A549 (cell line): ENCODE measurements at regions not wholly inside any gene's neighbourhood (a gene's known extent, or its start where the extent isn't known, plus 50 kb on each side); places are given as distances from the start of the nearest gene placed in this dataset.

Source experiments
- CHD2 ChIP-seq: fragments of 150-350 bp; IDR thresholded peaks from 2 replicates; pipeline ENCODE4 v1.6.1; 2014; ENCODE audit warnings: low read length; ENCODE audit not compliant: partially characterized antibody
- EHF ChIP-seq: fragments of 250-450 bp; sonication (Bioruptor Pico); IDR thresholded peaks from 2 replicates; pipeline ENCODE4 v1.5.0; 2020; ENCODE audit warnings: mild to moderate bottlenecking
- EP300 ChIP-seq, 2 experiments: fragments of >200 bp; sonication (Bioruptor Twin); formaldehyde crosslinking; IDR thresholded peaks; 2 replicates in 1 of 2; 3 replicates in 1 of 2; pipeline ENCODE4 v1.6.1; 2016 to 2017
- KDM5A ChIP-seq: fragments of 200-600 bp; sonication (generic); IDR thresholded peaks from 2 replicates; pipeline ENCODE4 v1.6.1; 2016; ENCODE audit warnings: antibody characterized with exemption, mild to moderate bottlenecking
- MAFK ChIP-seq: fragments of 450-650 bp; IDR thresholded peaks from 2 replicates; pipeline ENCODE4 v1.6.1; 2014; ENCODE audit not compliant: partially characterized antibody
- NFE2L2 ChIP-seq: fragments of 150-350 bp; conservative IDR thresholded peaks from 2 replicates; pipeline ENCODE4 v1.6.1; 2014; ENCODE audit warnings: low read length
- POLR2A ChIP-seq: IDR thresholded peaks from 2 replicates; pipeline ENCODE4 v1.6.1; 2012; ENCODE audit warnings: mild to moderate bottlenecking, low read length
- POLR2AphosphoS2 ChIP-seq: conservative IDR thresholded peaks from 2 replicates; pipeline ENCODE4 v1.6.1; 2012; ENCODE audit warnings: low read length, improper control_type of control experiment, inconsistent platforms
- RARB ChIP-seq: fragments of 250-450 bp; sonication (Bioruptor Pico); IDR thresholded peaks from 2 replicates; pipeline ENCODE4 v1.8.0; 2021; ENCODE audit warnings: mild to moderate bottlenecking, moderate library complexity
- RFX5 ChIP-seq: fragments of 450-650 bp; IDR thresholded peaks from 2 replicates; pipeline ENCODE4 v1.7.1; 2014; ENCODE audit warnings: antibody characterized with exemption, mild to moderate bottlenecking, moderate library complexity
- TF ChIP-seq, protein P1 (sequence below): fragments of >200 bp; sonication (Bioruptor Twin); formaldehyde crosslinking; IDR thresholded peaks from 3 replicates; pipeline ENCODE4 v1.5.1; 2016
- TF ChIP-seq, protein P2 (sequence below): fragments of 200-600 bp; sonication (generic); IDR thresholded peaks from 2 replicates; pipeline ENCODE4 v1.6.1; 2016; ENCODE audit warnings: antibody characterized with exemption, mild to moderate bottlenecking, moderate library complexity

DNA sequence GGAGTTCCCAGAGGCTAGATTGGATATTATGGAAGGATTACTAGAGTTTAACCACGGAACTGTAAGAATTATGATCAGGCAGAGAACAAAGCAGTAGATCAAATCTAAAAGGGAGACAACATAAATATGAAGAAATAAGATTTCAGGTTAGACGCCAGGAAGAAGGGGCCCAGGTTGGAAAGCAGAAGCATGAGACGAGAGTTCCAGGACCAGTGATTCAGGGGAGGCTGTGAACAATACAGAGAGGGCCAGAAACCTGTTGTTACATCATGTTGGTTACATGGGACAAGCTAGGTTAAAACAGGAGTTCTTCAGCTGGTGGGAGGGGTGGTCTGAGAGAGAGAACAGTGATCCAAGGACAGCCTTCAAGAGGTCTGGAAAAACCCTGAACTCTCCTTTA is 128.4 kb upstream of the MROH9 start:
- TF ChIP-seq EHF (CRISPR knock-in tag) (no peak), EP300 (IDR thresholded peaks at IDR 0.05) (no peak), MAFK (no peak), POLR2AphosphoS2 (no peak), RFX5 (no peak), CHD2 (no peak), RARB (CRISPR knock-in tag) (no peak), POLR2A (no peak), NFE2L2 (no peak), KDM5A (no peak)
- TF ChIP-seq, protein P1, sequence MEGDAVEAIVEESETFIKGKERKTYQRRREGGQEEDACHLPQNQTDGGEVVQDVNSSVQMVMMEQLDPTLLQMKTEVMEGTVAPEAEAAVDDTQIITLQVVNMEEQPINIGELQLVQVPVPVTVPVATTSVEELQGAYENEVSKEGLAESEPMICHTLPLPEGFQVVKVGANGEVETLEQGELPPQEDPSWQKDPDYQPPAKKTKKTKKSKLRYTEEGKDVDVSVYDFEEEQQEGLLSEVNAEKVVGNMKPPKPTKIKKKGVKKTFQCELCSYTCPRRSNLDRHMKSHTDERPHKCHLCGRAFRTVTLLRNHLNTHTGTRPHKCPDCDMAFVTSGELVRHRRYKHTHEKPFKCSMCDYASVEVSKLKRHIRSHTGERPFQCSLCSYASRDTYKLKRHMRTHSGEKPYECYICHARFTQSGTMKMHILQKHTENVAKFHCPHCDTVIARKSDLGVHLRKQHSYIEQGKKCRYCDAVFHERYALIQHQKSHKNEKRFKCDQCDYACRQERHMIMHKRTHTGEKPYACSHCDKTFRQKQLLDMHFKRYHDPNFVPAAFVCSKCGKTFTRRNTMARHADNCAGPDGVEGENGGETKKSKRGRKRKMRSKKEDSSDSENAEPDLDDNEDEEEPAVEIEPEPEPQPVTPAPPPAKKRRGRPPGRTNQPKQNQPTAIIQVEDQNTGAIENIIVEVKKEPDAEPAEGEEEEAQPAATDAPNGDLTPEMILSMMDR: no peak
- TF ChIP-seq, protein P2, sequence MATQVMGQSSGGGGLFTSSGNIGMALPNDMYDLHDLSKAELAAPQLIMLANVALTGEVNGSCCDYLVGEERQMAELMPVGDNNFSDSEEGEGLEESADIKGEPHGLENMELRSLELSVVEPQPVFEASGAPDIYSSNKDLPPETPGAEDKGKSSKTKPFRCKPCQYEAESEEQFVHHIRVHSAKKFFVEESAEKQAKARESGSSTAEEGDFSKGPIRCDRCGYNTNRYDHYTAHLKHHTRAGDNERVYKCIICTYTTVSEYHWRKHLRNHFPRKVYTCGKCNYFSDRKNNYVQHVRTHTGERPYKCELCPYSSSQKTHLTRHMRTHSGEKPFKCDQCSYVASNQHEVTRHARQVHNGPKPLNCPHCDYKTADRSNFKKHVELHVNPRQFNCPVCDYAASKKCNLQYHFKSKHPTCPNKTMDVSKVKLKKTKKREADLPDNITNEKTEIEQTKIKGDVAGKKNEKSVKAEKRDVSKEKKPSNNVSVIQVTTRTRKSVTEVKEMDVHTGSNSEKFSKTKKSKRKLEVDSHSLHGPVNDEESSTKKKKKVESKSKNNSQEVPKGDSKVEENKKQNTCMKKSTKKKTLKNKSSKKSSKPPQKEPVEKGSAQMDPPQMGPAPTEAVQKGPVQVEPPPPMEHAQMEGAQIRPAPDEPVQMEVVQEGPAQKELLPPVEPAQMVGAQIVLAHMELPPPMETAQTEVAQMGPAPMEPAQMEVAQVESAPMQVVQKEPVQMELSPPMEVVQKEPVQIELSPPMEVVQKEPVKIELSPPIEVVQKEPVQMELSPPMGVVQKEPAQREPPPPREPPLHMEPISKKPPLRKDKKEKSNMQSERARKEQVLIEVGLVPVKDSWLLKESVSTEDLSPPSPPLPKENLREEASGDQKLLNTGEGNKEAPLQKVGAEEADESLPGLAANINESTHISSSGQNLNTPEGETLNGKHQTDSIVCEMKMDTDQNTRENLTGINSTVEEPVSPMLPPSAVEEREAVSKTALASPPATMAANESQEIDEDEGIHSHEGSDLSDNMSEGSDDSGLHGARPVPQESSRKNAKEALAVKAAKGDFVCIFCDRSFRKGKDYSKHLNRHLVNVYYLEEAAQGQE: no peak
